GM12878 (cell line): ENCODE measurements at regions not wholly inside any gene's neighbourhood (a gene's known extent, or its start where the extent isn't known, plus 50 kb on each side); places are given as distances from the start of the nearest gene placed in this dataset.
A peak's percentile ranks its signal among the peaks of the same experiment; 100 is the strongest.

ENCODE experiments used
- ATAC-seq: fragments of 200-7000 bp; cut with Tn5 transposase; 3 replicates; pipeline ENCODE4 v1.9.1; 2020; ENCODE audit warnings: mild to moderate bottlenecking, moderate library complexity
- BruUV-seq: library from RNA; stranded (reverse); fragments of 400-500 nt; replicated peaks from 2 replicates; lab custom pipeline; 2021; lab: Mats Ljungman, UMichigan
- CTCF ChIA-PET: fragments of 300-600 bp; sonication (Branson Sonifier 250); formaldehyde crosslinking; extraction: SDS; loops from one replicate; lab custom pipeline; 2021; ENCODE audit warnings: inconsistent platforms; lab: Yijun Ruan, JAX
- POLR2A ChIA-PET: fragments of 350-600 bp; formaldehyde crosslinking; extraction: SDS; loops from one replicate; lab custom pipeline; 2021; ENCODE audit warnings: inconsistent platforms; lab: Charles Lee
- RAD21 ChIA-PET: fragments of 300-600 bp; sonication (Branson Sonifier 250); formaldehyde crosslinking; loops from one replicate; lab custom pipeline; 2023; ENCODE audit warnings: antibody characterized with exemption; ENCODE audit not compliant: unreplicated experiment; lab: Charles Lee
- SMC1A ChIA-PET: fragments of 300-600 bp; sonication (Branson Sonifier 250); formaldehyde crosslinking; loops from one replicate; lab custom pipeline; 2023; ENCODE audit not compliant: unreplicated experiment, uncharacterized antibody; lab: Charles Lee
- DNase-seq: peaks from one replicate; pipeline ENCODE4 v3.0.0-alpha.2; 2011; ENCODE audit warnings: low read depth, low spot score
- FAIRE-seq: peaks from 3 replicates; lab custom pipeline; 2011; peaks lifted over from hg19 to GRCh38; lab: Jason Lieb, UNC
- H2AFZ ChIP-seq: 2 replicates; pipeline ENCODE4 v1.6.0; 2011; ENCODE audit warnings: low read depth, low read length, control low read depth; ENCODE audit not compliant: control insufficient read depth
- H3K27ac ChIP-seq: 2 replicates; pipeline ENCODE4 v1.5.1; 2011; ENCODE audit warnings: control low read depth; ENCODE audit not compliant: control insufficient read depth, insufficient read depth
- H3K27me3 ChIP-seq, 2 experiments: replicated peaks in 1 of 2; 2 replicates each; pipeline versions ENCODE4 v1.6.0 to v1.6.1; 2011; ENCODE audit warnings: low read length in 1 of 2; ENCODE audit not compliant: control insufficient read depth in 2 of 2, insufficient read depth in 2 of 2
- H3K36me3 ChIP-seq, 2 experiments: 2 replicates each; pipeline ENCODE4 v1.5.1; 2011; ENCODE audit warnings: low read length in 1 of 2; ENCODE audit not compliant: control insufficient read depth in 2 of 2, insufficient read depth in 2 of 2
- H3K4me1 ChIP-seq: 2 replicates; pipeline ENCODE4 v1.6.1; 2011; ENCODE audit warnings: mild to moderate bottlenecking, low read length, moderate library complexity, mixed read lengths; ENCODE audit not compliant: control insufficient read depth, insufficient read depth
- H3K4me2 ChIP-seq: 2 replicates; pipeline ENCODE4 v1.6.0; 2011; ENCODE audit warnings: control low read depth; ENCODE audit not compliant: control insufficient read depth, insufficient read depth
- H3K4me3 ChIP-seq: fragments of 200-600 bp; sonication (generic); 2 replicates; pipeline ENCODE4 v1.5.1; 2016
- H3K79me2 ChIP-seq: 2 replicates; pipeline ENCODE4 v1.6.0; 2011; ENCODE audit warnings: low read length; ENCODE audit not compliant: control insufficient read depth, insufficient read depth
- H3K9ac ChIP-seq: 2 replicates; pipeline ENCODE4 v1.8.0; 2011; ENCODE audit warnings: low read length, control low read depth, mixed read lengths; ENCODE audit not compliant: control insufficient read depth, insufficient read depth
- H3K9me3 ChIP-seq: replicated peaks from 3 replicates; pipeline ENCODE4 v1.5.1; 2011; ENCODE audit warnings: mild to moderate bottlenecking, low read length; ENCODE audit not compliant: control insufficient read depth, insufficient read depth
- H4K20me1 ChIP-seq: 2 replicates; pipeline ENCODE4 v1.6.0; 2011; ENCODE audit not compliant: control insufficient read depth, insufficient read depth
- ATF7 ChIP-seq: fragments of 450-650 bp; IDR thresholded peaks from 2 replicates; pipeline ENCODE4 v1.6.1; 2016; ENCODE audit warnings: low read depth, mild to moderate bottlenecking
- BHLHE40 ChIP-seq, 2 experiments: fragments of 450-650 bp in 1 of 2; IDR thresholded peaks; 2 replicates each; pipeline ENCODE4 v1.6.1; 2011 to 2017; ENCODE audit warnings: low read depth in 2 of 2, borderline replicate concordance in 1 of 2, improper control_type of control experiment in 1 of 2, low read length in 1 of 2, mild to moderate bottlenecking in 1 of 2
- DPF2 ChIP-seq: fragments of 450-650 bp; IDR thresholded peaks from 2 replicates; pipeline ENCODE4 v1.6.1; 2017; ENCODE audit warnings: mild to moderate bottlenecking
- GABPA ChIP-seq: IDR thresholded peaks from 2 replicates; pipeline ENCODE4 v1.6.1; 2014; ENCODE audit warnings: antibody characterized with exemption, low read depth, mild to moderate bottlenecking, inconsistent platforms
- JUND ChIP-seq: IDR thresholded peaks from 2 replicates; pipeline ENCODE4 v1.6.1; 2012; ENCODE audit warnings: low read depth, mild to moderate bottlenecking, low read length, improper control_type of control experiment, moderate library complexity
- MEF2B ChIP-seq: fragments of 450-650 bp; IDR thresholded peaks from 2 replicates; pipeline ENCODE4 v1.6.1; 2018; ENCODE audit warnings: mild to moderate bottlenecking, moderate library complexity; ENCODE audit not compliant: partially characterized antibody, poor library complexity, severe bottlenecking
- MXI1 ChIP-seq: fragments of 150-350 bp; IDR thresholded peaks from 2 replicates; pipeline ENCODE4 v1.6.1; 2011; ENCODE audit warnings: low read depth, mild to moderate bottlenecking, inconsistent platforms, low read length, improper control_type of control experiment
- RAD51 ChIP-seq: fragments of 450-650 bp; IDR thresholded peaks from 2 replicates; pipeline ENCODE4 v1.6.1; 2016; ENCODE audit warnings: moderate library complexity, mild to moderate bottlenecking, inconsistent platforms
- RFX5 ChIP-seq: IDR thresholded peaks from 2 replicates; pipeline ENCODE4 v1.6.1; 2011; ENCODE audit warnings: low read depth, low read length, improper control_type of control experiment
- SMAD1 ChIP-seq: fragments of 450-650 bp; IDR thresholded peaks from 2 replicates; pipeline ENCODE4 v1.6.1; 2018; ENCODE audit warnings: mild to moderate bottlenecking, low read depth; ENCODE audit not compliant: partially characterized antibody
- SREBF2 ChIP-seq: IDR thresholded peaks from 2 replicates; pipeline ENCODE4 v1.6.1; 2012; ENCODE audit warnings: mild to moderate bottlenecking, low read length
- ZBED1 ChIP-seq: IDR thresholded peaks from 2 replicates; pipeline ENCODE4 v1.6.1; 2016; ENCODE audit warnings: borderline replicate concordance
- ZZZ3 ChIP-seq: IDR thresholded peaks from 2 replicates; pipeline ENCODE4 v1.6.1; 2011; ENCODE audit warnings: low read depth; ENCODE audit not compliant: control insufficient read depth, insufficient read length
- WGBS: methylation state at CpG from one replicate; pipeline ENCODE4 v1.1.6; 2016; ENCODE audit warnings: low lambda C conversion rate; ENCODE audit not compliant: insufficient replicate concordance, insufficient coverage; ENCODE audit errors: missing lambda C conversion rate; 5-methylcytosine and 5-hydroxymethylcytosine counted together
- in situ Hi-C: fragments of 300-500 bp; cut with MboI; formaldehyde crosslinking; loops from 9 replicates; pipeline ENCODE4 v1.14.3; 2018; ENCODE audit warnings: mixed read lengths
- intact Hi-C: fragments of 100-400 bp; cut with micrococcal nuclease; formaldehyde crosslinking; loops from one replicate; pipeline ENCODE4 v1.14.2; 2022; ENCODE audit not compliant: unreplicated experiment
- TF ChIP-seq, protein P1 (sequence below): fragments of 450-650 bp; IDR thresholded peaks from 2 replicates; pipeline ENCODE4 v1.6.1; 2017; ENCODE audit warnings: mild to moderate bottlenecking, moderate library complexity
- TF ChIP-seq, protein P2 (sequence below): fragments of 450-650 bp; IDR thresholded peaks from 2 replicates; pipeline ENCODE4 v1.6.1; 2017; ENCODE audit warnings: mild to moderate bottlenecking, moderate library complexity
- TF ChIP-seq, protein P3 (sequence below): fragments of 450-650 bp; IDR thresholded peaks from 2 replicates; pipeline ENCODE4 v1.6.1; 2016; ENCODE audit warnings: mild to moderate bottlenecking

DNA sequence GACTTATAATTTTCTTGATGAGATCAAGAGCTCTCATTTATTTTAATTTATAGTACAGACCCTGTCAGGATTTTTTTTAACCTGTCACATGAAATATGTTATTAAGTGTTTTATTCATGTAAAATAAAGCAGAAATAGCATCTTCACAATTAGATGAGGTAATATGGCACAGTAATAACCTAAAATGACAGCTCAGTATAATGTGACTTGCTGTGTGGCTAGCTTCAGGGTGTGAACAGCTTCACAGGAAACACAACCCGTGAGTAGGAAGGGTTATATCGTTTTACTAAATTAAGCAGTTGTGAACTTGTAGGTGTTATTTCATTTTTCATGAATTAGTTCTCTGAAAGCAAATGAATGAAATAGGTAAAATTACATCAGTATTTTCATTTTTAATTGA is 366.9 kb upstream of the CHORDC1 start:
- intact Hi-C loops: no loop called here
- POLR2A ChIA-PET: interaction anchor here (0.6 kb wide), 1 partner anchor 307 kb away, joined by 3 read pairs; no protein-coding TSS in a partner anchor
- H3K27ac ChIP-seq: no peak overlapping the region
- H3K27me3 ChIP-seq: no peaks in the 10 kb centered on the region
- H3K79me2 ChIP-seq: no peaks in the 10 kb centered on the region
- SMC1A ChIA-PET: interaction anchor here (0.7 to 2.4 kb wide), 6 partner anchors 11 to 50 kb away, joined by 3 to 6 read pairs (median 4); no protein-coding TSS in a partner anchor
- 0% methylated on average over 2 of the region's 2 CpGs for WGBS
- RAD21 ChIA-PET: interaction anchor here (1.0 to 1.6 kb wide), 3 partner anchors 12 to 77 kb away, joined by 3 to 6 read pairs (median 4); no protein-coding TSS in a partner anchor
- H2AFZ ChIP-seq: no peak overlapping the region
- H3K9me3 ChIP-seq: no peaks in the 10 kb centered on the region
- CTCF ChIA-PET: interaction anchor here (1.3 kb wide), 2 partner anchors 18 to 50 kb away, joined by 3 read pairs; no protein-coding TSS in a partner anchor
- no peaks in the 10 kb centered on the region for H3K4me1 ChIP-seq
- H3K9ac ChIP-seq: no peak overlapping the region
- FAIRE-seq (no peak), DNase-seq (no peak), ATAC-seq (peak; percentile 84)
- no peaks in the 10 kb centered on the region for H3K36me3 ChIP-seq
- H4K20me1 ChIP-seq: no peaks in the 10 kb centered on the region
- BruUV-seq: no TSS peak
- no peak overlapping the region for H3K4me3 ChIP-seq
- in situ Hi-C loops: no loop called here
- no peak overlapping the region for H3K4me2 ChIP-seq
- TF ChIP-seq DPF2 (peak; percentile 47; the same call in 1 of the 2 replicates), JUND (no peak), ZZZ3 (no peak), RAD51 (peak; percentile 64; the same call in 1 of the 2 replicates), SMAD1 (no peak), GABPA (no peak), BHLHE40 (IDR thresholded peaks at IDR 0.05; ENCODE audit: borderline replicate concordance in 1 of 2, low read depth in 2 of 2, low read length in 1 of 2) (peak; percentile 70 to 92; a peak in 3 of 4 replicates), MXI1 (no peak), ATF7 (peak; percentile 94), SREBF2 (no peak), MEF2B (peak; percentile 77), RFX5 (no peak), ZBED1 (no peak)
- TF ChIP-seq, protein P1, sequence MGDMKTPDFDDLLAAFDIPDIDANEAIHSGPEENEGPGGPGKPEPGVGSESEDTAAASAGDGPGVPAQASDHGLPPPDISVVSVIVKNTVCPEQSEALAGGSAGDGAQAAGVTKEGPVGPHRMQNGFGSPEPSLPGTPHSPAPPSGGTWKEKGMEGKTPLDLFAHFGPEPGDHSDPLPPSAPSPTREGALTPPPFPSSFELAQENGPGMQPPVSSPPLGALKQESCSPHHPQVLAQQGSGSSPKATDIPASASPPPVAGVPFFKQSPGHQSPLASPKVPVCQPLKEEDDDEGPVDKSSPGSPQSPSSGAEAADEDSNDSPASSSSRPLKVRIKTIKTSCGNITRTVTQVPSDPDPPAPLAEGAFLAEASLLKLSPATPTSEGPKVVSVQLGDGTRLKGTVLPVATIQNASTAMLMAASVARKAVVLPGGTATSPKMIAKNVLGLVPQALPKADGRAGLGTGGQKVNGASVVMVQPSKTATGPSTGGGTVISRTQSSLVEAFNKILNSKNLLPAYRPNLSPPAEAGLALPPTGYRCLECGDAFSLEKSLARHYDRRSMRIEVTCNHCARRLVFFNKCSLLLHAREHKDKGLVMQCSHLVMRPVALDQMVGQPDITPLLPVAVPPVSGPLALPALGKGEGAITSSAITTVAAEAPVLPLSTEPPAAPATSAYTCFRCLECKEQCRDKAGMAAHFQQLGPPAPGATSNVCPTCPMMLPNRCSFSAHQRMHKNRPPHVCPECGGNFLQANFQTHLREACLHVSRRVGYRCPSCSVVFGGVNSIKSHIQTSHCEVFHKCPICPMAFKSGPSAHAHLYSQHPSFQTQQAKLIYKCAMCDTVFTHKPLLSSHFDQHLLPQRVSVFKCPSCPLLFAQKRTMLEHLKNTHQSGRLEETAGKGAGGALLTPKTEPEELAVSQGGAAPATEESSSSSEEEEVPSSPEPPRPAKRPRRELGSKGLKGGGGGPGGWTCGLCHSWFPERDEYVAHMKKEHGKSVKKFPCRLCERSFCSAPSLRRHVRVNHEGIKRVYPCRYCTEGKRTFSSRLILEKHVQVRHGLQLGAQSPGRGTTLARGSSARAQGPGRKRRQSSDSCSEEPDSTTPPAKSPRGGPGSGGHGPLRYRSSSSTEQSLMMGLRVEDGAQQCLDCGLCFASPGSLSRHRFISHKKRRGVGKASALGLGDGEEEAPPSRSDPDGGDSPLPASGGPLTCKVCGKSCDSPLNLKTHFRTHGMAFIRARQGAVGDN: no peak
- TF ChIP-seq, protein P2, sequence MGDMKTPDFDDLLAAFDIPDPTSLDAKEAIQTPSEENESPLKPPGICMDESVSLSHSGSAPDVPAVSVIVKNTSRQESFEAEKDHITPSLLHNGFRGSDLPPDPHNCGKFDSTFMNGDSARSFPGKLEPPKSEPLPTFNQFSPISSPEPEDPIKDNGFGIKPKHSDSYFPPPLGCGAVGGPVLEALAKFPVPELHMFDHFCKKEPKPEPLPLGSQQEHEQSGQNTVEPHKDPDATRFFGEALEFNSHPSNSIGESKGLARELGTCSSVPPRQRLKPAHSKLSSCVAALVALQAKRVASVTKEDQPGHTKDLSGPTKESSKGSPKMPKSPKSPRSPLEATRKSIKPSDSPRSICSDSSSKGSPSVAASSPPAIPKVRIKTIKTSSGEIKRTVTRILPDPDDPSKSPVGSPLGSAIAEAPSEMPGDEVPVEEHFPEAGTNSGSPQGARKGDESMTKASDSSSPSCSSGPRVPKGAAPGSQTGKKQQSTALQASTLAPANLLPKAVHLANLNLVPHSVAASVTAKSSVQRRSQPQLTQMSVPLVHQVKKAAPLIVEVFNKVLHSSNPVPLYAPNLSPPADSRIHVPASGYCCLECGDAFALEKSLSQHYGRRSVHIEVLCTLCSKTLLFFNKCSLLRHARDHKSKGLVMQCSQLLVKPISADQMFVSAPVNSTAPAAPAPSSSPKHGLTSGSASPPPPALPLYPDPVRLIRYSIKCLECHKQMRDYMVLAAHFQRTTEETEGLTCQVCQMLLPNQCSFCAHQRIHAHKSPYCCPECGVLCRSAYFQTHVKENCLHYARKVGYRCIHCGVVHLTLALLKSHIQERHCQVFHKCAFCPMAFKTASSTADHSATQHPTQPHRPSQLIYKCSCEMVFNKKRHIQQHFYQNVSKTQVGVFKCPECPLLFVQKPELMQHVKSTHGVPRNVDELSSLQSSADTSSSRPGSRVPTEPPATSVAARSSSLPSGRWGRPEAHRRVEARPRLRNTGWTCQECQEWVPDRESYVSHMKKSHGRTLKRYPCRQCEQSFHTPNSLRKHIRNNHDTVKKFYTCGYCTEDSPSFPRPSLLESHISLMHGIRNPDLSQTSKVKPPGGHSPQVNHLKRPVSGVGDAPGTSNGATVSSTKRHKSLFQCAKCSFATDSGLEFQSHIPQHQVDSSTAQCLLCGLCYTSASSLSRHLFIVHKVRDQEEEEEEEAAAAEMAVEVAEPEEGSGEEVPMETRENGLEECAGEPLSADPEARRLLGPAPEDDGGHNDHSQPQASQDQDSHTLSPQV: no peak
- TF ChIP-seq, protein P3, sequence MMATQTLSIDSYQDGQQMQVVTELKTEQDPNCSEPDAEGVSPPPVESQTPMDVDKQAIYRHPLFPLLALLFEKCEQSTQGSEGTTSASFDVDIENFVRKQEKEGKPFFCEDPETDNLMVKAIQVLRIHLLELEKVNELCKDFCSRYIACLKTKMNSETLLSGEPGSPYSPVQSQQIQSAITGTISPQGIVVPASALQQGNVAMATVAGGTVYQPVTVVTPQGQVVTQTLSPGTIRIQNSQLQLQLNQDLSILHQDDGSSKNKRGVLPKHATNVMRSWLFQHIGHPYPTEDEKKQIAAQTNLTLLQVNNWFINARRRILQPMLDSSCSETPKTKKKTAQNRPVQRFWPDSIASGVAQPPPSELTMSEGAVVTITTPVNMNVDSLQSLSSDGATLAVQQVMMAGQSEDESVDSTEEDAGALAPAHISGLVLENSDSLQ: peak; percentile 35; the same call in 1 of the 2 replicates
